HUES48 (cell line): ENCODE measurements at regions not wholly inside any gene's neighbourhood (a gene's known extent, or its start where the extent isn't known, plus 50 kb on each side); places are given as distances from the start of the nearest gene placed in this dataset.
A peak's percentile ranks its signal among the peaks of the same experiment; 100 is the strongest.

ENCODE experiments used
- H3K27ac ChIP-seq: one replicate; pipeline ENCODE4 v1.7.0; 2013; ENCODE audit warnings: low read depth, low read length, inconsistent platforms
- H3K27me3 ChIP-seq: 2 replicates; pipeline ENCODE4 v1.6.1; 2013; ENCODE audit warnings: mild to moderate bottlenecking, low read length; ENCODE audit not compliant: control insufficient read depth, insufficient read depth
- H3K36me3 ChIP-seq: 2 replicates; pipeline ENCODE4 v1.6.1; 2013; ENCODE audit warnings: low read length; ENCODE audit not compliant: control insufficient read depth, insufficient read depth
- H3K4me1 ChIP-seq: 2 replicates; pipeline ENCODE4 v1.6.1; 2013; ENCODE audit warnings: mild to moderate bottlenecking, low read length; ENCODE audit not compliant: control insufficient read depth, insufficient read depth
- H3K4me3 ChIP-seq: 2 replicates; pipeline ENCODE4 v1.5.1; 2013; ENCODE audit warnings: mild to moderate bottlenecking, low read depth, low read length
- H3K9ac ChIP-seq: 2 replicates; pipeline ENCODE4 v1.6.1; 2013; ENCODE audit warnings: mild to moderate bottlenecking, low read depth, low read length, moderate library complexity
- H3K9me3 ChIP-seq: 2 replicates; pipeline ENCODE4 v1.6.1; 2013; ENCODE audit warnings: low read length; ENCODE audit not compliant: control insufficient read depth, insufficient read depth

DNA sequence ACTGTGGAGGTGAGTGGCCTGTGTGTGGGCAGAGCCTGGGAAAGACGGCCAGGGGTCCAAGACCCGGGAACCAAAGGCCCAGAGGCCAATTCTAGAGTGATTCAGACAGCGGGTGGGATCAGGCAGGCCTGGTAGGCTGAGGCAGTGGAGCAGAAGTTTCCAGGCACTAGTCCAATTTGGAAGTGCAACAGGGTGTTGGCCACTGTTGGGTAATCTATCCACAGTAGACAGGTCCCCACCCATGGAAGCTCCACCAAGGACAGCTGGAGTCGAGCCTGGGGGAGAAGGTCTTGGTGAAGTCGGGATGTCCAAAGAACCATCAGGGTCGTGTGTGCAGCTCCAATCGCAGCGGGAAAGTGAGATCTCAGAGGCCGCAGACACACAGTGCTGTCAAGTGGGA lies 125.8 kb upstream of the COPS8 start:
- H3K4me1 ChIP-seq, result peaks cover 5% of the 10 kb centered on the region; the same call in 1 of the 2 replicates

DNA sequence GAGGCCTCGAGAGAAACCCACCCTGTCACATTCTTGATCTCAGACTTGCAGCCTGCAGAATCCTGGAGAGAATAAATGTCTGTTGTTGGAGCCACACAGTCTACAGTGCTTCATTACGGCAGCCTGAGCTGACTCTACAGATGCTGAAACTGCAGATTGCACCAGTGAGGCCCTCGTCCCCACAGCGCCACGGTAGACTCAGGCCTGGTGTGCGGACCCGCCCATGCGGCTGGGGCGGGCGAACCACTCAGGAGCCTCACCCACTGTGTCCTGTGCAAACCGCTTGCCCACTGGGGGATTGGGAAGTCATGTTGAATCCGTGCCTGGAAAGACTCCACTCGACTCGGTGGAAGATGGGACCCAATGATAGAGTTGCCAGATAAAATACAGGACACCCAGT lies 125.2 kb upstream of the COPS8 start:
- H3K36me3 ChIP-seq, result no peaks in the 10 kb centered on the region
- H3K9ac ChIP-seq, result no peak overlapping the region
- H3K27me3 ChIP-seq, result no peaks in the 10 kb centered on the region
- no peaks in the 10 kb centered on the region for H3K9me3 ChIP-seq
- no peak overlapping the region for H3K4me3 ChIP-seq
- H3K4me1 ChIP-seq, result peaks cover 12% of the 10 kb centered on the region
- no peak overlapping the region for H3K27ac ChIP-seq

More for the DNA sequence above, 125.8 kb upstream of the COPS8 start:
- H3K9ac ChIP-seq, result no peak overlapping the region
- H3K4me3 ChIP-seq, result no peak overlapping the region
- H3K36me3 ChIP-seq, result no peaks in the 10 kb centered on the region
- H3K27ac ChIP-seq, result no peak overlapping the region
- H3K27me3 ChIP-seq, result no peaks in the 10 kb centered on the region
- H3K9me3 ChIP-seq, result no peaks in the 10 kb centered on the region

DNA sequence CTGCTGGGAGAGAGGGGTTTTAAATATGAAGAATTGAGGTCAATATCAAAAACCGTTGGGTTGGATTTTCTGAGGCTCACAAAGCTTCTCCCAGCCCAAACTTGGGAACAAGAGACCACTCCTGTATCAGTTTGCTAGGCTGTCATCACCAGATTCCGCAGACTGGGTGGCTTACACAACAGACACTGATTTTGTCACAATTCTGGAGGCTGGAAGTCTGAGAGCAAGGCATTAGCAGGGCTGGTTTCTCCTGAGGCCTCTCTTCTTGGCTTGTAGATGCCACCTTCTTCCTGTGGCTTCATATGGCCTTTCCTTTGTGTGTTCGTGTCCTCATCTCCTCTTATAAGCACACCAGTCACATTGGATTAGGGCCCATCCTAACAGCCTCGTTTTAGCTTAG lies 122.9 kb upstream of the COPS8 start:
- Histone ChIP-seq H3K4me1 (peaks cover 24% of the 10 kb centered on the region), H3K9me3 (no peaks in the 10 kb centered on the region), H3K4me3 (no peak overlapping the region), H3K27me3 (no peaks in the 10 kb centered on the region), H3K9ac (no peak overlapping the region), H3K36me3 (no peaks in the 10 kb centered on the region), H3K27ac (no peak overlapping the region)

DNA sequence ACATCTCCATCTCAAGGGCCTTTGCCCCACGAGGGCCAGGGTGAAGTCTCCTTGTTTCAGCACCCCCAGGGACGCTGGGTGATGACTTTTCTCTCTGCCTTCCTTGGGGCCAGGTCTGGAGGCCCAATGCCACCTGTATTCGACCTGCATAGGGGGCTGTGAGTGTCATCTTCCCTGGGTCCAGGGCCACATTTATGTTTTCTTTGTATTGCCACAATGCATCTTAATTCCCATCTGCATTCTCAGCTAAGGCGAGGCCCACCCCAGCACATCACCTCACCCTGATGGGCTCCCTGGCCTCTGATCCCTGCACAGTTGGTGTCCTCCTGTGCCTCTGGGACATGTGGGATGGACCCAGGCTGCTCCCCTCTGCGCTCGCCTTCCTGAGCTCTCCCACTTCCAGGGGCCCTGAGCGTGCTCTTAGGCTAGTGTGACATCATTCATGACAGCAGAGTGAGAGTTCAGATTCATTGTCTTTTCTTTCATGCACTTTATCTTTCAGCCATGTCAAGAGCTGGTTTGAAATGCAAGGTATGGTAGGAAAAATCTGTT lies 122.0 kb upstream of the COPS8 start:
- Histone ChIP-seq H3K27ac (no peak overlapping the region), H3K9me3 (no peaks in the 10 kb centered on the region), H3K36me3 (no peaks in the 10 kb centered on the region), H3K4me1 (peaks cover 24% of the 10 kb centered on the region), H3K27me3 (no peaks in the 10 kb centered on the region), H3K4me3 (no peak overlapping the region), H3K9ac (no peak overlapping the region)

DNA sequence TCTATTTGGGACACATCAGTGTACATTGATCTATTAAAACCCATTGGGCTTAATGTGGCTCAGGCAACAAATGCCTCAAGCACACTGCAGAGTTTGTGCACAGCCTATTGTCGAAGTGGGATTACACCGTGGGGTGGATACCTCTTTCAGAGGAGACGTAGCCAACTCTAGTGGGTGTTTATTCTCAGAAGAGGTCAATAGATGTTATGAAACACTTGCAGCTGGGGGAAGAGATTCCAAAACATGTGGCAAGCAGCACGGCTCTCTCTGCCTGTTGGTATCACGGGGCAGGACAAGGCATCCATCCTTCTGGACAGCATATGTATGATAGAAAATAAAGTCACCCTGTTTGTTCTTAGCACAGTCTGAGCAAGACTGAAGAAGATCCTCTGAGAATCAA lies 121.4 kb upstream of the COPS8 start:
- no peak overlapping the region for H3K9ac ChIP-seq

DNA sequence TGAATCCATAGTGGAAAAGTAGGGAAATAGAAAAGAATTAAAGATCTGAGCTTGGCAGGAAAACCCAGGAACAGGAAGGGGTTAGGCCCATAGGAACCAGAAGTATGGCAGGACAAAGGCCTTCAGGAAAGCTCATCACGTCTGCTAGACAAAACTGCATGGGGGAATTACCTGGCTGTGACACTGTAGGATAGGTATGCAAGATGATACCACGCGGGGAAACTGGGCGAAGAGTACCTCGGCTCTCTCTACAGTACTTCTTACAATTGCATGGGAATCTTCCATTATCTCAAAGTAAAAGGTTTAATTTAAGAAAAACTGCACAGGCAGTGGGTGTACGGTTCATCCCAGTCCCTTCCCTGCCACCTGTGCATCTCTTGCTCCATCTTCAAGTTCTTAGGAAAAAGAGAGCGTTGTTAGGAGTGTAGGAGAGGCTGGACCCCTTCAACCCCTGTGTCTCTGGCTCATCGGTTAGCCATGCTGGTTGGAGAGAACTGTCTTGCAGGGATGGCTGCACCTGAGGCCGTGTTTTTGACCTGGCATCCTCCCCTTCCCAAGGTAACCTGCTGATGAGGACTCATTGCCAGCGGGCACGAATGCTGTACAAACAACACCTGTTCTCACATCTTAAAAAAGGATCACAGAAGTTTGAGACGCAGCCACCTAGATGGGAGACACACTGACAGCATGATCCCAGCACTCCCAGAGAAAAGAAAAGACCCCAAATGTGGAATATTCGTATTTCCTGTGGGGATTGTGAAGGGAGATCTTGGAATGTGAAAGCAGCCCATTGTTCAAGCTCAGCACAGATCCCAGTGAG lies 120.5 kb upstream of the COPS8 start:
- Histone ChIP-seq H3K9me3 (no peaks in the 10 kb centered on the region), H3K36me3 (no peaks in the 10 kb centered on the region), H3K4me1 (peaks cover 24% of the 10 kb centered on the region), H3K9ac (no peak overlapping the region), H3K4me3 (no peak overlapping the region), H3K27me3 (no peaks in the 10 kb centered on the region), H3K27ac (peak overlapping the region; percentile 82)

More for the DNA sequence above, 121.4 kb upstream of the COPS8 start:
- Histone ChIP-seq H3K9me3 (no peaks in the 10 kb centered on the region), H3K36me3 (no peaks in the 10 kb centered on the region), H3K27me3 (no peaks in the 10 kb centered on the region), H3K27ac (no peak overlapping the region), H3K4me1 (peaks cover 24% of the 10 kb centered on the region), H3K4me3 (no peak overlapping the region)

DNA sequence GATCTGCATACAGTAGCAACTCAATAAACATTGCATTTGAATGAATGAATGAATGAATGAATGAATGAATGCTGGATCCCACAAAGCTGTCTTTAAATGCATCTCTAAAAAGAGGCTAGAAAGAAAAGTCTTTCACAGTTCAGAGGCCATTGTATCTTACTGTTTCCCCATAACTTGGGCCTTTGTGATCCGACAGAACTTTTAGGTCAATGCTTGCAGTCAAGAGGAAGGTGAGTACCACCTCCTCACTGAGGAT lies 119.9 kb upstream of the COPS8 start:
- no peak overlapping the region for H3K4me3 ChIP-seq
- no peak overlapping the region for H3K9ac ChIP-seq
- peak overlapping the region; percentile 82 for H3K27ac ChIP-seq
- H3K4me1 ChIP-seq, result peaks cover 24% of the 10 kb centered on the region
- H3K27me3 ChIP-seq, result no peaks in the 10 kb centered on the region
- H3K36me3 ChIP-seq, result no peaks in the 10 kb centered on the region
- H3K9me3 ChIP-seq, result no peaks in the 10 kb centered on the region

DNA sequence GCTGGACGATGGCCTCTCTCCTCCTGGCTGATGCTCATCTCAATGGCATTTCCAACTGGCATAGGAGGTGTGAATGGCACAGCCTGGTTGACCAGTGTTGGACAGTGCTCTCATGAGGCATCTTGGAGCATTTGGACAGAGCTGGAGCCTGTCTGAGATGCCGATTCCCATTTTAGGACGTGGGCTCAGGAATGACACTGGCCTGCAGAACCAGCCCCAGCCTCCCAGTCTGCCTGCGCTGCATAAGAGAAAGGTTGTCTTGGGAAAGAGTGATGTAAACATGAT lies 118.2 kb upstream of the COPS8 start:
- Histone ChIP-seq H3K36me3 (no peaks in the 10 kb centered on the region), H3K4me3 (no peak overlapping the region), H3K27me3 (no peaks in the 10 kb centered on the region), H3K27ac (no peak overlapping the region), H3K9me3 (no peaks in the 10 kb centered on the region), H3K4me1 (peaks cover 25% of the 10 kb centered on the region), H3K9ac (no peak overlapping the region)

DNA sequence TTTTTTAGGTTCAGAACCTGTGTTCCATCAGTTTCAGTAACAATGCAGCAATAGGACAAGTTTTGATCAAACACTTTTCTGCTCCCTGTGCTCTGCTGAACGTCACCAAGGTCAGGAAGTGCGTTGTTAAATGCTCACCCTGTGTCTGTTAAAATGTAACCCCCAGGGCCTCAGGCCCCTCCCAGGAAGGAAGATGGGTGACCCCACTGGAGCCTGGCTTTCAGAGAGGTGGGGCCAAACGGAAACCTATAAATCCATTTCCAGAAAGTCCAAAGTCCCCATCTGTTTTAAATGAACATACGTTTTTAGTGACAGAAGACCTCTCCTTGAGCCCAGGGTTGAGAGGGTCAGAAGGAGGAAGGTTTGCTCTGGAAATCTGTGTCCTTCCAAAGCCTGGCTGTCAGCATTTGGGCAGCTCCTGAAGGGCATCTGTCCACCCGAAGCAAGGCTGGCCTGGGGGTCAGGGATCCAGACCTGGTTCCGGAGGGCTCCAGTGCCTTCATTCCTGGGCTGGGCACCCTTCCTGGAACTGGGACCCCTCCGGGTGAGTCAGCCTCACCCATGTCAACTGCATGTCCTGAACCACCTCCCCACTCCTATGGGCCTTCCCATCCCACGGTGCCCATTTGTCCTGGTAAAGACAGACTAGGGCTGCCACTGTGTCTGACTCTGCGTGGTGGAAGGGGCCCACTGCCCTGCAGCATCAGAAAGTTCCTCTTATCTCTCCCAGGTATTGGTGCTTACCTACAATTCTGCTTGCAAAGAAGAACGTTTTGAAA lies 117.4 kb upstream of the COPS8 start:
- no peak overlapping the region for H3K9ac ChIP-seq
- H3K4me3 ChIP-seq, result no peak overlapping the region
- H3K27ac ChIP-seq, result no peak overlapping the region
- no peaks in the 10 kb centered on the region for H3K27me3 ChIP-seq
- H3K4me1 ChIP-seq, result peaks cover 34% of the 10 kb centered on the region
- no peaks in the 10 kb centered on the region for H3K9me3 ChIP-seq
- no peaks in the 10 kb centered on the region for H3K36me3 ChIP-seq

DNA sequence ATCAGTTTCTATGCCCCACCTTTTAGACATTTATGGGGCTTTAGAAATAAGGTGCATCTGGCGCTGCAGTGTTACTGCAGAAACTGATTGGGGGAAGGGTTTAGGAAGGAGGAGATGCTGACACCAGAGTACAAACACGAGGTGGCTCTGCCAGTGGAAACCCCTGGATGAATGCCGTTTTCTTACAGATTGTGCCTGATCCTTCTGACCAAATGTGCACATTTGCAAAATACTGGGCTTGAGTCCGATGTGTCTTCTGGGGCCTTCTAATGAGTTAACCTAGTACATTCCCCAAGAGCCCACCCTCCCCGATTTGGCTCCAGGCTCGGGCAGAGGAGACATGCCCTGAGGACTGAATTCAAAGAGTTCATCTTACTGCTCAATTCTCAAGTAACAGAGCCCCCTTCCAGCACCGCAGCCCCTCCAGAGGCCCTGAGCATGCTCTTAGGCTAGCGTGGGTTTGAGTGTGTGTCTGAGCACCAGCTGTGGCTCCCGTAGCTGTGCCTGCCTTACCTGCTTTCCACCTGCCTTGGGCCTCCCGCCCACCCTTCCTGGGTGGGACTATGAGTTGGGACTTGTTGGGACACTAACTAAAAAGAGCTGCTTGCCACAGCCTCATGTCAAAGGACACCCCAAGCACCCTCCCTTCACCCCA lies 116.7 kb upstream of the COPS8 start:
- no peaks in the 10 kb centered on the region for H3K27me3 ChIP-seq
- H3K36me3 ChIP-seq, result no peaks in the 10 kb centered on the region
- no peak overlapping the region for H3K4me3 ChIP-seq
- H3K9ac ChIP-seq, result no peak overlapping the region
- no peaks in the 10 kb centered on the region for H3K9me3 ChIP-seq
- no peak overlapping the region for H3K27ac ChIP-seq
- H3K4me1 ChIP-seq, result peaks cover 37% of the 10 kb centered on the region
